ENCODE measurements at regions not wholly inside any gene's neighbourhood (a gene's known extent, or its start where the extent isn't known, plus 50 kb on each side); places are given as distances from the start of the nearest gene placed in this dataset.

DNA sequence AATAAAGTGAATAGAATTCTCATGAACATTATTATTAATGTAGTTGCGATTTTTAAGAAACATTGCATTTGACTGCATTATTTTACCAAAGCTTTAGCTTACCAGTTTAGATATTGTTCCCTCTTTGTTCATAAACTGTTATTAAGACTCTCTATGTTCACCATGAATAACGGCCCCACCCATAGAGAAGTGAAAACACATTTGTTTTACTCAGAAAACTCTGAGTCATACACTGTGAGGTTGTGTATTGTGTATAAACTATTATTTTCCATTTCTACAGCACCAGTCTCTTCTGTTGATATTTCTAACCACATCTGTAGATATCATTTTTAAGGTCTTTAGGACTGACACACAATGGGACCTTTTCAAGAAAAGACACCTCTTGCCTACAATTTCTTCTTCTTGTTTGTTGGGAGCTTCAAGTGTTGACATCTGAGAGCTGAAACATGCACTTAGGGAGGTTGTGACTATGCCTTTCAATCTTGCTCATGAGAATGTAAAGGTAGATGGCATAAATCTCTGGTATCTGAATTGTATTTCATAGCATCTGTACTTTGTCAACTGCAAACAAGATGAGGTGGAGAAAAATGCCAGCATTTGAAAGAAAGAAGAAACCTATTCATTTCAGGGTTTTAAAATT is 252.9 kb upstream of the CDH8 start:
- no peak for TF ChIP-seq EP300 (IDR thresholded peaks at IDR 0.05; ENCODE audit: borderline replicate concordance)

DNA sequence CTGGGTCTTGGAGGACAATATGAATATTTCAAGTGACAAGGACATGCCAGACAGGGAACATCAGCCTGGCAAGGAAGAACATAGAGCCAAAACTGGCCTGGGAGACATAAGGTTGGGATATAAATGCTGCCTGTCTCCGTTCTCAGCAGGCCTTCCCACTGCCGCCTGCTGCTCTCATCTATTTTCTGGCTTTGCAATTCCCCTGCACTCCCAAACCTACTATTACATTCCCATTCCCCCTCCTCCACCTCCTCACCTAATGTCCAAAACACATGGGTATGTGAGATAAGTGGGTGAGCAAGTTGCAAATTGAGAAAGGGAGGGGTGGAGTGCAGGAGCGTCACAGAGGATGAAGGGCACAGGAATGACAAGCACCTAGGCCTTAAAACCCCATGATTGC is 244.3 kb upstream of the CDH8 start:
- TF ChIP-seq, protein P1, sequence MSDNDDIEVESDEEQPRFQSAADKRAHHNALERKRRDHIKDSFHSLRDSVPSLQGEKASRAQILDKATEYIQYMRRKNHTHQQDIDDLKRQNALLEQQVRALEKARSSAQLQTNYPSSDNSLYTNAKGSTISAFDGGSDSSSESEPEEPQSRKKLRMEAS (IDR thresholded peaks at IDR 0.05) = no peak
- TF ChIP-seq YY1 (IDR thresholded peaks at IDR 0.05; ENCODE audit: low read depth) (no peak), ZBTB7A (IDR thresholded peaks at IDR 0.05; ENCODE audit: low read depth) (no peak), CREB1 (IDR thresholded peaks at IDR 0.05; ENCODE audit: low read depth) (no peak), FOXM1 (IDR thresholded peaks at IDR 0.05; ENCODE audit: borderline replicate concordance, low read depth) (no peak), NFIC (IDR thresholded peaks at IDR 0.05) (no peak), TCF12 (IDR thresholded peaks at IDR 0.05; ENCODE audit: low read depth) (no peak), TEAD4 (IDR thresholded peaks at IDR 0.05) (no peak), CEBPB (IDR thresholded peaks at IDR 0.05) (no peak), TAF1 (IDR thresholded peaks at IDR 0.05; ENCODE audit: low read depth) (no peak), EP300 (IDR thresholded peaks at IDR 0.05; ENCODE audit: borderline replicate concordance) (no peak), EGR1 (IDR thresholded peaks at IDR 0.05) (no peak), RAD21 (IDR thresholded peaks at IDR 0.05; ENCODE audit: low read depth) (no peak)
- TF ChIP-seq, protein P2, sequence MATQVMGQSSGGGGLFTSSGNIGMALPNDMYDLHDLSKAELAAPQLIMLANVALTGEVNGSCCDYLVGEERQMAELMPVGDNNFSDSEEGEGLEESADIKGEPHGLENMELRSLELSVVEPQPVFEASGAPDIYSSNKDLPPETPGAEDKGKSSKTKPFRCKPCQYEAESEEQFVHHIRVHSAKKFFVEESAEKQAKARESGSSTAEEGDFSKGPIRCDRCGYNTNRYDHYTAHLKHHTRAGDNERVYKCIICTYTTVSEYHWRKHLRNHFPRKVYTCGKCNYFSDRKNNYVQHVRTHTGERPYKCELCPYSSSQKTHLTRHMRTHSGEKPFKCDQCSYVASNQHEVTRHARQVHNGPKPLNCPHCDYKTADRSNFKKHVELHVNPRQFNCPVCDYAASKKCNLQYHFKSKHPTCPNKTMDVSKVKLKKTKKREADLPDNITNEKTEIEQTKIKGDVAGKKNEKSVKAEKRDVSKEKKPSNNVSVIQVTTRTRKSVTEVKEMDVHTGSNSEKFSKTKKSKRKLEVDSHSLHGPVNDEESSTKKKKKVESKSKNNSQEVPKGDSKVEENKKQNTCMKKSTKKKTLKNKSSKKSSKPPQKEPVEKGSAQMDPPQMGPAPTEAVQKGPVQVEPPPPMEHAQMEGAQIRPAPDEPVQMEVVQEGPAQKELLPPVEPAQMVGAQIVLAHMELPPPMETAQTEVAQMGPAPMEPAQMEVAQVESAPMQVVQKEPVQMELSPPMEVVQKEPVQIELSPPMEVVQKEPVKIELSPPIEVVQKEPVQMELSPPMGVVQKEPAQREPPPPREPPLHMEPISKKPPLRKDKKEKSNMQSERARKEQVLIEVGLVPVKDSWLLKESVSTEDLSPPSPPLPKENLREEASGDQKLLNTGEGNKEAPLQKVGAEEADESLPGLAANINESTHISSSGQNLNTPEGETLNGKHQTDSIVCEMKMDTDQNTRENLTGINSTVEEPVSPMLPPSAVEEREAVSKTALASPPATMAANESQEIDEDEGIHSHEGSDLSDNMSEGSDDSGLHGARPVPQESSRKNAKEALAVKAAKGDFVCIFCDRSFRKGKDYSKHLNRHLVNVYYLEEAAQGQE (IDR thresholded peaks at IDR 0.05; ENCODE audit: low read depth) = no peak
- TF ChIP-seq, protein P3, sequence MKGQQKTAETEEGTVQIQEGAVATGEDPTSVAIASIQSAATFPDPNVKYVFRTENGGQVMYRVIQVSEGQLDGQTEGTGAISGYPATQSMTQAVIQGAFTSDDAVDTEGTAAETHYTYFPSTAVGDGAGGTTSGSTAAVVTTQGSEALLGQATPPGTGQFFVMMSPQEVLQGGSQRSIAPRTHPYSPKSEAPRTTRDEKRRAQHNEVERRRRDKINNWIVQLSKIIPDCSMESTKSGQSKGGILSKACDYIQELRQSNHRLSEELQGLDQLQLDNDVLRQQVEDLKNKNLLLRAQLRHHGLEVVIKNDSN (IDR thresholded peaks at IDR 0.05) = no peak

DNA sequence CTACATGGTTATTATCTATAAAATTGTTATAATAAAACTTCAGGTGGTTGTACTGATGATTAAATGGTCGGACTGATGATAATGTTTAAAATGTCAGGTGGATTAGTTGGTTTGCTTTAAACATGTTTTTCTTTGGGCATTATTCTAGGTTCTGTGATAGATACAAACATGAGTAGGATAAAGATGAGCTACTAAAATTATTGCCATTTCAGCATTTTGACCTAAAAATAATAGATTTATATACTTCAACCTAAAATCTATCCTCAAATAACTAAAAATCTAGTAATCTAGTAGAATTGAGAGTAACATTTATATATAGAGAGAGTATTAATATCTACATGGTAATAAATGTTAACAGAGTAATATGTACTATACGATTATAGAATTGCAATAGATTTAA is 241.7 kb upstream of the CDH8 start:
- no peak for TF ChIP-seq TAF1 (IDR thresholded peaks at IDR 0.05; ENCODE audit: low read depth)
- TF ChIP-seq, protein P1 (IDR thresholded peaks at IDR 0.05) = no peak
- no peak for TF ChIP-seq NFIC (IDR thresholded peaks at IDR 0.05)
- TF ChIP-seq RAD21 (IDR thresholded peaks at IDR 0.05; ENCODE audit: low read depth) = no peak
- no peak for TF ChIP-seq CEBPB (IDR thresholded peaks at IDR 0.05)
- TF ChIP-seq EGR1 (IDR thresholded peaks at IDR 0.05) = no peak
- TF ChIP-seq YY1 (IDR thresholded peaks at IDR 0.05; ENCODE audit: low read depth) = no peak
- TF ChIP-seq TCF12 (IDR thresholded peaks at IDR 0.05; ENCODE audit: low read depth) = no peak
- TF ChIP-seq, protein P3 (IDR thresholded peaks at IDR 0.05) = no peak
- no peak for TF ChIP-seq ZBTB7A (IDR thresholded peaks at IDR 0.05; ENCODE audit: low read depth)

DNA sequence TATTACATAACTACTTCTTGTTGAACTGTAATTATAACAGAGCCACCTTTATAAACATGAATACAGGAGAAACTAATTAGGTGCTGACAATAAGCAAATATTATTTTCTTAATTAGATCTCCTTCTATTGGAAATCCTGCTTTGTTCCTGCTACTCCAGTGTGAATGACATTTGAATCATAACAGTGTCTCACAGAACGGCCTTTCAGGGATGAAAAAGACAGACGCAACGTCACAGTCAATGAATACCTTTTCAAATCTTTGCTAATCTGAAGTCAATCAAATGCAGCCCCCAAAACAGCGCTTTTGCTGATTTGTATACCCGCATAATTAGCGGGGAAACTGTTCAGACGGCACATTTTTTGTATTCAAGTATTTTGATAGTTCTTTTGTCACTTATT is 240.4 kb upstream of the CDH8 start:
- TF ChIP-seq EGR1 (IDR thresholded peaks at IDR 0.05) (no peak), TCF12 (IDR thresholded peaks at IDR 0.05; ENCODE audit: low read depth) (no peak), RAD21 (IDR thresholded peaks at IDR 0.05; ENCODE audit: low read depth) (no peak), CEBPB (IDR thresholded peaks at IDR 0.05) (no peak), TEAD4 (IDR thresholded peaks at IDR 0.05) (no peak), CREB1 (IDR thresholded peaks at IDR 0.05; ENCODE audit: low read depth) (no peak), TAF1 (IDR thresholded peaks at IDR 0.05; ENCODE audit: low read depth) (no peak), YY1 (IDR thresholded peaks at IDR 0.05; ENCODE audit: low read depth) (no peak), ZBTB7A (IDR thresholded peaks at IDR 0.05; ENCODE audit: low read depth) (no peak), FOXM1 (IDR thresholded peaks at IDR 0.05; ENCODE audit: borderline replicate concordance, low read depth) (no peak)
- TF ChIP-seq, protein P3 (IDR thresholded peaks at IDR 0.05) = no peak
- TF ChIP-seq, protein P1 (IDR thresholded peaks at IDR 0.05) = no peak

DNA sequence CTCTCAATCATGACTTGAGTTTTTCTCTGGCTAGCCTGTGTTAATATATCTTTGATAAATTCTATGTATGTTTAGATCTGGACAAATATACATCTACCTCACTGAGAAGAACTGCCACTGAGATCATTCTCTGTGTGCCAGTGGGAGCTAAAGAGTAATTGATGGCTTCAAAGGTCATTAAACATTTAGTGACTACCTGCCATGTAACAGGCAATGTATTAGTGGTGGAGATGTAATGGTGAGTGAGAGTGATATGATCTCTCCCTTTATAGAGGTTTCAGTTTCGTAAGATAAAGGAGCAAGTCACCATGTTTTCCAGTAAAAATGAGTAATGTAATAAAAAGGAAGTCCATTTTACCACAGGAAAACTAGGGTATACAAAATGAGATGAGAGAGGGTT is 235.8 kb upstream of the CDH8 start:
- TF ChIP-seq EP300 (IDR thresholded peaks at IDR 0.05; ENCODE audit: borderline replicate concordance) = no peak
- TF ChIP-seq YY1 (IDR thresholded peaks at IDR 0.05; ENCODE audit: low read depth) = no peak
- no peak for TF ChIP-seq TEAD4 (IDR thresholded peaks at IDR 0.05)
- TF ChIP-seq, protein P3 (IDR thresholded peaks at IDR 0.05) = no peak

DNA sequence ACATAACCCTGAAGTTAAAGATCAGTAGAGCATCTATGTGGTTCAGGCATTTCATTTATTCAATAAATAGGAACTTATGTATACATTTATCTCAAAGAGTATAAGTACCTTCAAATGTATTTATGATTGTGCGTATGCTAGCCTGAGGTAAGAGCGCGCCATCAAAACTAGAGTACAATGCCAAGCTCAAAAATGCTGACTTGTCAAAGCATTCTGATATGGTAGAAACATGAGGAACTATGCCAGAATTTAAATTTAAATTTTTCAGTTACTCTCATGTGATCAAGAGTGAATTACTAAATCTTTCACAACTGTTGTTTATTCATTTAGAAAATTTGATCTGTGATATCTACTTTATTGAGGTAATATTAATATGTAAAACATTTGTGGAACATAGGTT is 225.5 kb upstream of the CDH8 start:
- TF ChIP-seq ZBTB7A (IDR thresholded peaks at IDR 0.05; ENCODE audit: low read depth) (no peak), TCF12 (IDR thresholded peaks at IDR 0.05; ENCODE audit: low read depth) (no peak), CEBPB (IDR thresholded peaks at IDR 0.05) (no peak), EGR1 (IDR thresholded peaks at IDR 0.05) (no peak), NFIC (IDR thresholded peaks at IDR 0.05) (no peak), EP300 (IDR thresholded peaks at IDR 0.05; ENCODE audit: borderline replicate concordance) (no peak), RAD21 (IDR thresholded peaks at IDR 0.05; ENCODE audit: low read depth) (no peak), TAF1 (IDR thresholded peaks at IDR 0.05; ENCODE audit: low read depth) (no peak), FOXM1 (IDR thresholded peaks at IDR 0.05; ENCODE audit: borderline replicate concordance, low read depth) (no peak), TEAD4 (IDR thresholded peaks at IDR 0.05) (no peak), CREB1 (IDR thresholded peaks at IDR 0.05; ENCODE audit: low read depth) (no peak)
- TF ChIP-seq, protein P3 (IDR thresholded peaks at IDR 0.05) = no peak
- TF ChIP-seq, protein P1 (IDR thresholded peaks at IDR 0.05) = no peak
- TF ChIP-seq, protein P2 (IDR thresholded peaks at IDR 0.05; ENCODE audit: low read depth) = no peak
